ENCODE measurements at regions not wholly inside any gene's neighbourhood (a gene's known extent, or its start where the extent isn't known, plus 50 kb on each side); places are given as distances from the start of the nearest gene placed in this dataset.

DNA sequence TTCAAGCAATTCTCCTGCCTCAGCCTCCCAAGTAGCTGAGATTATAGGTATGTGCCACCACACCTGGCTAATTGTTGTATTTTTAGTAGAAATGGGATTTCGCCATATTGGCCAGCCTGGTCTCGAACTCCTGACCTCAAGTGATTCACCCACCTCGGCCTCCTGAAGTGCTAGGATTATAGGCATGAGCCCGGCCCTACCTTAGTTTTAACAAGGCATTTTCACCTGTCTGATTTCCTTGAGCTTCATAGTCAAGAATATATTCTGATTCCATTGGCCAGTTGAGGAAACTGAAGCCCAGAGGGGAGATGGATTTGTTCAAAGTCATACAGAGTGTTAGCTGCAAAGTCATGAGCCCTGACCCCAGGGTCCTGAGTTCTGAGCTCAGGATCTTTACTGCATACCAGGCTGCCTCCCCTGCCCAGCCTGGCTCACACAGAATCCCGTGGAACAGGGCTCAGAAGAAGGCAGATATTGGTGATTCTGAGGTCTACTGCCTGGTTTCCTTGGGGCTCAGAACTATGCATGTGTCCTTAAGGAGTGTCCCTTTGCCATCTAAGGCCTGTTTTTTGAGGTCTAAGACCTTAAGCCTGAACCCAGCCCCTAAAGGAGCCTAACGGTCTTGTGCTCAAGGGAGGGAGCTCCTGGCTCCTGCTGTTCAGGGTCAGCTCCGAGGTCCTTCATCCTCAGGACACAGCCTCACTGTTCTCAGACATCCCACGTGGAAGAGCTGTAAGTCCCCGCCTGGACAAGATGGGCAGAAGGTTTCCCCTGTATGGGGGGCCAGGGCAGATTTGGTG is 134.4 kb downstream of the SMAD6 start:
- no peaks in the 10 kb centered on the region for H3K36me3 ChIP-seq
- 88 to 92% methylated on average over 9 of the region's 9 CpGs for WGBS, 2 donors
- DNase-seq = no peak
- intact Hi-C loops (cut with DNase I) = no loop called here
- H3K9me3 ChIP-seq = no peaks in the 10 kb centered on the region
- no peaks in the 10 kb centered on the region for H3K4me1 ChIP-seq
- no peaks in the 10 kb centered on the region for H3K27me3 ChIP-seq
- H3K4me3 ChIP-seq = no peak overlapping the region
- TF ChIP-seq POLR2AphosphoS5 (IDR thresholded peaks at IDR 0.05) = no peak
- TF ChIP-seq, protein P1, sequence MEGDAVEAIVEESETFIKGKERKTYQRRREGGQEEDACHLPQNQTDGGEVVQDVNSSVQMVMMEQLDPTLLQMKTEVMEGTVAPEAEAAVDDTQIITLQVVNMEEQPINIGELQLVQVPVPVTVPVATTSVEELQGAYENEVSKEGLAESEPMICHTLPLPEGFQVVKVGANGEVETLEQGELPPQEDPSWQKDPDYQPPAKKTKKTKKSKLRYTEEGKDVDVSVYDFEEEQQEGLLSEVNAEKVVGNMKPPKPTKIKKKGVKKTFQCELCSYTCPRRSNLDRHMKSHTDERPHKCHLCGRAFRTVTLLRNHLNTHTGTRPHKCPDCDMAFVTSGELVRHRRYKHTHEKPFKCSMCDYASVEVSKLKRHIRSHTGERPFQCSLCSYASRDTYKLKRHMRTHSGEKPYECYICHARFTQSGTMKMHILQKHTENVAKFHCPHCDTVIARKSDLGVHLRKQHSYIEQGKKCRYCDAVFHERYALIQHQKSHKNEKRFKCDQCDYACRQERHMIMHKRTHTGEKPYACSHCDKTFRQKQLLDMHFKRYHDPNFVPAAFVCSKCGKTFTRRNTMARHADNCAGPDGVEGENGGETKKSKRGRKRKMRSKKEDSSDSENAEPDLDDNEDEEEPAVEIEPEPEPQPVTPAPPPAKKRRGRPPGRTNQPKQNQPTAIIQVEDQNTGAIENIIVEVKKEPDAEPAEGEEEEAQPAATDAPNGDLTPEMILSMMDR (IDR thresholded peaks at IDR 0.05) = no peak
- TF ChIP-seq POLR2A (IDR thresholded peaks at IDR 0.05) = no peak
- TF ChIP-seq EP300 (IDR thresholded peaks at IDR 0.05) = no peak
- no peak overlapping the region for H3K27ac ChIP-seq

DNA sequence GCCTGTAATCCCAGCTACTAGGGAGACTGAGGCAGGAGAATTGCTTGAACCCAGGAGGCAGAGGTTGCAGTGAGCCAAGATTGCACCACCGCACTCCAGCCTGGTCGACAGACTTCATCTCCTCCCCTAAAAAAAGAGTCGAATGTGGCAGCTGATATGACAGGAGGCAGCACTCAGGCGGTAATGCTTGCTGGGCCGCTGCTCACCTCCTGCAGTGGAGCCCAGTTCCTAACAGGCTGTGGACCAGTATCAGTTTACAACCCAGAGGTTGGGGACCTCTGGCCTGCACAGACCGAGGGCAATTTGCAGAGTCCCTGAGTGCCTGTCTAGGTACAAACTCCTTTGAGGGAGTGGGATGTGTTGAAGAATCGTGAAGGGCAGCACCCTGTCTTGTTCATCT is 136.2 kb downstream of the SMAD6 start:
- no peak for TF ChIP-seq POLR2A (IDR thresholded peaks at IDR 0.05)
- TF ChIP-seq, protein P1 (IDR thresholded peaks at IDR 0.05) = no peak
- no peak for TF ChIP-seq POLR2AphosphoS5 (IDR thresholded peaks at IDR 0.05)
- no peak for TF ChIP-seq EP300 (IDR thresholded peaks at IDR 0.05)
- no peak overlapping the region for H3K27ac ChIP-seq
- no peak for DNase-seq
- intact Hi-C loops (cut with DNase I) = no loop called here
- no peaks in the 10 kb centered on the region for H3K36me3 ChIP-seq
- H3K4me1 ChIP-seq = peaks cover 0 to 10% (median 8%) of the 10 kb centered on the region in 4 donors
- WGBS, 2 donors = 85 to 89% methylated on average over 7 of the region's 7 CpGs
- no peaks in the 10 kb centered on the region for H3K27me3 ChIP-seq
- no peak overlapping the region for H3K4me3 ChIP-seq
- no peaks in the 10 kb centered on the region for H3K9me3 ChIP-seq

DNA sequence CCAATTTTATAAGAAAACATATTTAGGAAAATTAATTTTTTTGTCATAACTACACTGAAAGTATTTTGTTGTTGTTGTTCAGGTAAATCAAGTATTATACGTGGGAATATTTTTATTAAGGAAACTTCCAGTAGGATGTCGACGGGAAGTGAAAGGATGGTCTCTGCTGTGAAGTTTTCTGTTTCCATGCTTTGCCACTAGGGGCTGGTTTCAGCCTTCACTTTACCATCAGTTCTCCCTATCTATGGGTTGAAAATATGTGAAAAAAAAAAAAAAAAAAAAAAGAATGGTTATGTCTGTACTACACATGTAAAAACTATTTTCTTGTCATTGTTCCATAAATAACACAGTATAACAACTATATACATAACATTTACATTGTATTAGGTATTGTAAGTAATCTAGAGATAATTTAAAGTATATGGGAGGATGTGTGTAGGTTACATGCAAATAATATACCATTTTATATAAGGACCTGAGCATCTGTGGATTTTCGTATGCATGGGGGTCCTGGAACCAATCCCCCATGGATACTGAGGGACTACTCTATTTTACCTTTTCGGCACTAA is 136.7 kb downstream of the SMAD6 start:
- Histone ChIP-seq H3K4me1 (peaks cover 0 to 14% (median 12%) of the 10 kb centered on the region in 4 donors), H3K4me3 (no peak overlapping the region), H3K9me3 (no peaks in the 10 kb centered on the region), H3K36me3 (no peaks in the 10 kb centered on the region), H3K27me3 (no peaks in the 10 kb centered on the region), H3K27ac (peak overlapping the region in 1 of 4 donors; percentile 6)
- no peak for DNase-seq
- WGBS, 2 donors = 45 to 56% methylated on average over 5 of the region's 5 CpGs
- intact Hi-C loops (cut with DNase I) = no loop called here
- TF ChIP-seq POLR2A (IDR thresholded peaks at IDR 0.05) (no peak), EP300 (IDR thresholded peaks at IDR 0.05) (no peak)
- TF ChIP-seq, protein P1 (IDR thresholded peaks at IDR 0.05) = peak in 2 of 4 experiments; percentile 32 to 40

DNA sequence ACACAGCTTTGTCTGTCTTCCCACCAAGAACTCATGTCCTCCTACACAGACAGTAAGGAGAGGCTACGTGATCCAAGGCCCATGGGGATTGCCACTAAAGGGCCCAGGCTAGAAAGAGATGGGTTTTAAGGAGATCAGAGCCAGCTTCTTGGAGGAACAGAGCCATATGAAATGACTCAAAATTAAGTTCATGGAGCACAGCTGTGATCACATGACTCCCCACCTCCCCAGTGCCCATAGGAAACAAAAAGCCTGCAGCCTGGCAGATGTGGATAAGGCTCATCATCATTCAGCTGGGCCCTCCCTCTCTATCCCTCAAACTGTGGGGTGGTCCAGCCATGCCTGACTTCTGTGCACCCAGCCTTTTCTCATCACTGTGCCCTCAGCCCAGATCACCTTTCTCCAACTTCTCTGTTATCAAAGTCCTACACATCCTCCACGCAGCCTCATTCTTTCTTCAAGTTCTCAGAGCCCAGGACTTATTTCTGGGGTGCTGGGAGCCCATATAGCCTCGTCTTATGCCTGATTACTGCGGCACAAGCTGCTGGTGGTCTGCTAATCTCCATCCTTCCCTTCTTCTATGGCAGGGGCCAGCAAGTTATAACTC is 137.6 kb downstream of the SMAD6 start:
- H3K9me3 ChIP-seq = no peaks in the 10 kb centered on the region
- no peaks in the 10 kb centered on the region for H3K27me3 ChIP-seq
- no peaks in the 10 kb centered on the region for H3K36me3 ChIP-seq
- no peak for DNase-seq
- no peak overlapping the region for H3K4me3 ChIP-seq
- H3K4me1 ChIP-seq = peaks cover 0 to 15% (median 12%) of the 10 kb centered on the region in 4 donors
- H3K27ac ChIP-seq = peak overlapping the region in 1 of 4 donors; percentile 6
- TF ChIP-seq EP300 (IDR thresholded peaks at IDR 0.05) (no peak), POLR2AphosphoS5 (IDR thresholded peaks at IDR 0.05) (no peak), POLR2A (IDR thresholded peaks at IDR 0.05) (no peak)
- TF ChIP-seq, protein P1 (IDR thresholded peaks at IDR 0.05) = no peak
- intact Hi-C loops (cut with DNase I) = loop anchor here (5.0 kb wide), 1 partner anchor 37 kb away; no protein-coding TSS in a partner anchor
- WGBS, 2 donors = 88 to 91% methylated on average over 4 of the region's 4 CpGs
